Suprapubic skin (tissue), 4 donors: ENCODE measurements at regions not wholly inside any gene's neighbourhood (a gene's known extent, or its start where the extent isn't known, plus 50 kb on each side); places are given as distances from the start of the nearest gene placed in this dataset.

Experiments
- EP300 ChIP-seq: sonication (generic); formaldehyde crosslinking; IDR thresholded peaks from one replicate; pipeline ENCODE4 v1.6.1; 2017; ENCODE audit warnings: antibody characterized with exemption
- POLR2A ChIP-seq, 2 donors: fragments of 450-650 bp; IDR thresholded peaks; one replicate each; pipeline ENCODE4 v1.6.1; 2017; ENCODE audit warnings: antibody characterized with exemption in 2 of 2, mild to moderate bottlenecking in 2 of 2, moderate library complexity in 2 of 2
- POLR2AphosphoS5 ChIP-seq, 3 donors: sonication (generic); formaldehyde crosslinking; IDR thresholded peaks; one replicate each; pipeline ENCODE4 v1.6.1; 2017; ENCODE audit warnings: antibody characterized with exemption in 3 of 3
- TF ChIP-seq, protein P1 (sequence below), 2 donors: fragments of 200-600 bp in 1 of 2; fragments of 450-650 bp in 1 of 2; sonication (generic) in 1 of 2; IDR thresholded peaks; one replicate each; pipeline ENCODE4 v1.5.1; 2016 to 2019; ENCODE audit warnings: antibody characterized with exemption in 2 of 2, mild to moderate bottlenecking in 1 of 2, moderate library complexity in 1 of 2

DNA sequence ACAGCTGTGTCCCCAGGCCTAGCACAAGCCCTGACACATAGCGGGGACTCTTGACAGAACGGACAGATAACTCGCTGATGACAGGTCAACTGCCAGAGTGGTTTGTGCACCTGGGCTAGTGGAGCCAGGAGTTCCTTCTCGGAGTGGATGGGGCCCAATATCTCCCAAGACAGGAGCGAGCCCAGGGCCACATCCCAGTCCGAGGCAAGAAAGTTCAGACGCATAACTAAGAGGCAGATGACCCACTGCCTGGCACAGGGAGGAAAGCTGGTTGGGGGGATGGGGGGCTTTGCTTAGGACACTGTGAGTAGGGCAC is 69.6 kb upstream of the ZNF479 start:
- TF ChIP-seq, protein P1, sequence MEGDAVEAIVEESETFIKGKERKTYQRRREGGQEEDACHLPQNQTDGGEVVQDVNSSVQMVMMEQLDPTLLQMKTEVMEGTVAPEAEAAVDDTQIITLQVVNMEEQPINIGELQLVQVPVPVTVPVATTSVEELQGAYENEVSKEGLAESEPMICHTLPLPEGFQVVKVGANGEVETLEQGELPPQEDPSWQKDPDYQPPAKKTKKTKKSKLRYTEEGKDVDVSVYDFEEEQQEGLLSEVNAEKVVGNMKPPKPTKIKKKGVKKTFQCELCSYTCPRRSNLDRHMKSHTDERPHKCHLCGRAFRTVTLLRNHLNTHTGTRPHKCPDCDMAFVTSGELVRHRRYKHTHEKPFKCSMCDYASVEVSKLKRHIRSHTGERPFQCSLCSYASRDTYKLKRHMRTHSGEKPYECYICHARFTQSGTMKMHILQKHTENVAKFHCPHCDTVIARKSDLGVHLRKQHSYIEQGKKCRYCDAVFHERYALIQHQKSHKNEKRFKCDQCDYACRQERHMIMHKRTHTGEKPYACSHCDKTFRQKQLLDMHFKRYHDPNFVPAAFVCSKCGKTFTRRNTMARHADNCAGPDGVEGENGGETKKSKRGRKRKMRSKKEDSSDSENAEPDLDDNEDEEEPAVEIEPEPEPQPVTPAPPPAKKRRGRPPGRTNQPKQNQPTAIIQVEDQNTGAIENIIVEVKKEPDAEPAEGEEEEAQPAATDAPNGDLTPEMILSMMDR (IDR thresholded peaks at IDR 0.05), result no peak
- no peak for TF ChIP-seq POLR2A (IDR thresholded peaks at IDR 0.05)
- TF ChIP-seq EP300, result no peak
- no peak for TF ChIP-seq POLR2AphosphoS5 (IDR thresholded peaks at IDR 0.05)
